ENCODE measurements at regions not wholly inside any gene's neighbourhood (a gene's known extent, or its start where the extent isn't known, plus 50 kb on each side); places are given as distances from the start of the nearest gene placed in this dataset.

- TF ChIP-seq ZFX (IDR thresholded peaks at IDR 0.05; ENCODE audit: borderline replicate concordance) (no peak), CTCF (IDR thresholded peaks at IDR 0.05) (no peak)
- no peak overlapping the region for H3K27ac ChIP-seq
Measured at GRCh38 chr9:78543353-78543752, 246.4 kb downstream of the PSAT1 start.

GRCh38 chr9:78544230-78544629, 247.3 kb downstream of the PSAT1 start:
- H3K27ac ChIP-seq = no peak overlapping the region

GRCh38 chr9:78547831-78548230, 250.9 kb downstream of the PSAT1 start:
- TF ChIP-seq CTCF (IDR thresholded peaks at IDR 0.05) (no peak), ZFX (IDR thresholded peaks at IDR 0.05; ENCODE audit: borderline replicate concordance) (no peak)
- H3K27ac ChIP-seq = no peak overlapping the region

More at GRCh38 chr9:78544230-78544629, 247.3 kb downstream of the PSAT1 start:
- TF ChIP-seq ZFX (IDR thresholded peaks at IDR 0.05; ENCODE audit: borderline replicate concordance) (no peak), CTCF (IDR thresholded peaks at IDR 0.05) (no peak)

- H3K27ac ChIP-seq = no peak overlapping the region
- no peak for TF ChIP-seq CTCF (IDR thresholded peaks at IDR 0.05)
- TF ChIP-seq ZFX (IDR thresholded peaks at IDR 0.05; ENCODE audit: borderline replicate concordance) = no peak
Measured at GRCh38 chr9:78548670-78549069, 251.7 kb downstream of the PSAT1 start.

GRCh38 chr9:78549711-78550110, 252.8 kb downstream of the PSAT1 start:
- H3K27ac ChIP-seq = no peak overlapping the region
- no peak for TF ChIP-seq CTCF (IDR thresholded peaks at IDR 0.05)
- TF ChIP-seq ZFX (IDR thresholded peaks at IDR 0.05; ENCODE audit: borderline replicate concordance) = no peak

GRCh38 chr9:78552802-78553201, 255.9 kb downstream of the PSAT1 start:
- H3K27ac ChIP-seq = no peak overlapping the region
- TF ChIP-seq CTCF (IDR thresholded peaks at IDR 0.05) (no peak), ZFX (IDR thresholded peaks at IDR 0.05; ENCODE audit: borderline replicate concordance) (no peak)

GRCh38 chr9:78557540-78557939, 260.6 kb downstream of the PSAT1 start:
- no peak overlapping the region for H3K27ac ChIP-seq
- no peak for TF ChIP-seq CTCF (IDR thresholded peaks at IDR 0.05)

Data from 22Rv1 (cell line).